GM11168 (cell line): ENCODE measurements at regions not wholly inside any gene's neighbourhood (a gene's known extent, or its start where the extent isn't known, plus 50 kb on each side); places are given as distances from the start of the nearest gene placed in this dataset.
"Not testable (repeated sequence)": the region's sequence is repeated elsewhere in the genome, so short reads cannot be mapped to it uniquely, and the experiment has no call there.

ENCODE experiments used
- in situ Hi-C: fragments of 300-500 bp; cut with MboI; formaldehyde crosslinking; loops from one replicate; pipeline ENCODE4 v1.12.0; 2022; ENCODE audit warnings: low sequenced_read_pairs; ENCODE audit not compliant: unreplicated experiment

- in situ Hi-C loops, result no loop called here
These were observed 349.4 kb downstream of the GATA3 start for GRCh38 chr10:8403711-8404371.

- in situ Hi-C loops, result no loop called here
These were observed 350.2 kb downstream of the GATA3 start for GRCh38 chr10:8404721-8405120.

GRCh38 chr10:8405596-8405995 lies 351.1 kb downstream of the GATA3 start:
- in situ Hi-C loops, result no loop called here

GRCh38 chr10:8407501-8408021 lies 353.1 kb downstream of the GATA3 start:
- in situ Hi-C loops, result no loop called here

DNA sequence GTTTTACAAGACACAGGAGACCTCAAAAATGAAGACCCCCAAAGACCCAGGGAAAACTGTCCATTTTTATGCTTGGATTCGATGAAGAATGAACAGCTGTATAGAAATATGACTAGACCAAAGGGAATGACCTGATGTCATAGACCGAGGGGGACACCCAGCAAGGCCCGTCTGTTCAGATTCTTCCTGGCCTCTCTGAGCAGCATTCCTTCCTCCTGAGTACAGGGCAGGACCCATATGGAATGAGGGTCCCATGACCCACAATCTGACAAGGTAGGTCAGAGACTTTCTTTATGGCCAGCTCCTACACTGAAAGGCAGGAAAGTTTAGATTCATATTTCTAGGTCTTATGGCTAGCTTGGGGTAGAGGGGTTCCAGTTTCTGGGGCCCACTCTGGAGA lies 356.0 kb downstream of the GATA3 start:
- in situ Hi-C loops, result no loop called here

- in situ Hi-C loops, result no loop called here
These were observed 358.1 kb downstream of the GATA3 start for GRCh38 chr10:8412541-8412940.

DNA sequence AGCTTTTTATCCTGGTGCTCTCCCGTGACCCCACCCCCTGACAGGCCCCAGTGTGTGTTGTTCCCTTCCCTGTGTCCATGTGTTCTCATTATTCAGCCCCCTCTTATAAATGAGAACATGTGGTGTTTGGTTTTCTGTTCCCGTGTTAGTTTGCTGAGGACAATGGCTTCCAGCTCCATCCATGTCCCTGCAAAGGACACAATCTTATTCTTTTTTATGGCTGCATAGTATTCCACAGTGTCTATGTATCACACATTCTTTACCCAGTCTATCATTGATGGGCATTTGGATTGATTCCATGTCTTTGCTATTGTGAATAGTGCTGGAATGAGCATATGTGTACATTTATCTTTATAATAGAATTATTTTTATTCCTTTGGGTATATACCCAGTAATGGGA lies 360.5 kb downstream of the GATA3 start:
- in situ Hi-C loops, result not testable (repeated sequence)

DNA sequence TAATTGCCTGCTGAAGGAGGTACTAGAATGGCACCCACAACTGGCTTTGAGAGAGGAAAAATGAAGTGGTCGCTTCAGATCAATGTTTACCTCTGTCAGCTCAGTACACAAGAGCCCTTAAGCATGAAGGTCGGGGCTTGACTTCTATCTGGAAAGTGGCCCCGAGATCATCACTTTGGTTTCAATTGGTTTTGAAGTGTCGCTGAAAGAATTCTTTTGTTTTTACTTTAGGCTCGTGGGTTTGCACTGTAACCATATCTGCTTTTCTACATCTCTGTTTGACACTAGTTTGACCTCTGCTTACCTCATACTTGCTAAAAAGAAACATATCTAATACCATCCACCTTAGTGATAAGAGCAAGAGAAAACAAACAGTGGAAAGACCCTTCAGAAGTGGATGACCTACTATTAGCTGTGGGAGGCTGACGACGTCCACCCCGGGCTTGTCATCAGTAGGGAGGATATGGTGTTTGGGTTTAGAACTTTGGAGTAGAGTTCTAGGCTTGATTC lies 361.8 kb downstream of the GATA3 start:
- in situ Hi-C loops, result no loop called here

GRCh38 chr10:8416760-8417159 lies 362.3 kb downstream of the GATA3 start:
- in situ Hi-C loops, result no loop called here

DNA sequence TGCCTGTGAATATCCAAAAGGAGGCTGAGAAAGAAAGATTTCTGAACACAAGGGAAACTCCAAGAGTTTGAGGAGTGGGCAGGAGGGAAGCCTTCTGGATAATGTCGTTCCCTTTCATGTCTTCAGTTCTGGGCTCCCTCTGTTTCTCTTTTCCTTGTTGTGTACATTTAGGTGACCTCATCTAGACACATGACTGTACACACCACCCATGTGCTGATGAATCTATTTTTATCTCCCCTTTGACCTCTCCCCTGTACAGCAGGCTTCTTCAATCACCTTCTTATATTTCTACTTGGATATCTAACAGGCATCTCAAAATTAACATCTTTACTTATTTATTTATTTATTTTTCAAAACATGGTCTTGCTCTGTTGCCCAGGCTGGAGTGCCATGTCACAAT lies 363.1 kb downstream of the GATA3 start:
- in situ Hi-C loops, result no loop called here

DNA sequence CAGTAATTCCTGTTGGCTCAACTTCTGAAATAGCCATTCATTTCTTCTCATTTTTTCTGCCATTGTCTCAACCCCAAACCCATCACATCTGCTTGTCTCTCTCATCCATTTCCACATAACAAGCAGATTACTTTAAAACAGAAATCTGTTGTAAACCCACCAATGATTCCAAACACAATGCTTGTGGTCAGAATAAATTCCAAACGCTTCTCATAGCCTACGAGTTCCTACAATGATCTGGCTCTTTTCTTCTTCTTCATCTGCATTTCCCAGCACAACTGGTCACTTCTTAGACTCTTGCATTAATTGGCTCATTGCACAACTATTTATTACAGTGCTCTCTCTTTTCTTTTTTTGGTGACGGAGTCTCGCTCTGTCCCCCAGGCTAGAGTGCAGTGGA lies 364.1 kb downstream of the GATA3 start:
- in situ Hi-C loops, result no loop called here

- in situ Hi-C loops, result no loop called here
These were observed 365.7 kb downstream of the GATA3 start for GRCh38 chr10:8420182-8420581.

GRCh38 chr10:8424555-8425211 lies 370.2 kb downstream of the GATA3 start:
- in situ Hi-C loops, result no loop called here

DNA sequence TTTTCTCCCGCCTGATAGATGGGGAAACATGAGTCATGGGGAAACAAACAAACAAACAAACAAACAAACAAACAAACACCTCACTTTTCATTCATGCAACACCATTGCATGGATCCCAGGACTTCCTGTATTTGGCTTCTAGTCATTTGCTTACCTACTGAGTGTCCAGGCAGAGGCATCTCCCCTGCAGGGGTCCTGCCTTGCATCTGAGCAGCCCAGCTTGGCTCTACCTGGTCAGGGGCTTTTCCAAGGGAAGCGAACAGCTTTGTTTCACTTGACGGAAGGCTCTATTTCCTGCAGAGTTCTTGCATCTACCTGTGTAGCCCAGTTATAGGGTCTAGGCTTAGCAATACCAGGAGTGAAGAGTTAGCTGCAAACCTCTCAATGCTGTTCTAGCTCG lies 374.2 kb downstream of the GATA3 start:
- in situ Hi-C loops, result no loop called here

DNA sequence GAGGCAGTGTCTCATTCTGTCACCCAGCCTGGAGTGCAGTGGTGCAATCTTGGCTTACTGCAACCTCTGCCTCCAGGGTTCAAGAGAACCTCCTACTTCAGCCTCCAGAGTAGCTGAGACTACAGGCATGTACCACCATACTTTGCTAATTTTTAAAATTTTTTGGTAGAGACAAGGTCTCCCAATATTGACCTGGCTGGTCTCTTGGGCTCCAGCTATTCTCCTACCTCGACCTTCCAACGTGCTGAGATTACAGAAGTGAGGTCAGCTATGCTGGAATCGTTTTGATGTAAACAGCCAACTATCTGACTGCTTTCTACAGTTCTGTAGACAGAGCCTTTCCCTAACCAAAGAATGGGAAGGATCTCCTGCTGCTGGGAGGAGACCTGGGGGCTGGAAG lies 375.8 kb downstream of the GATA3 start:
- in situ Hi-C loops, result no loop called here

DNA sequence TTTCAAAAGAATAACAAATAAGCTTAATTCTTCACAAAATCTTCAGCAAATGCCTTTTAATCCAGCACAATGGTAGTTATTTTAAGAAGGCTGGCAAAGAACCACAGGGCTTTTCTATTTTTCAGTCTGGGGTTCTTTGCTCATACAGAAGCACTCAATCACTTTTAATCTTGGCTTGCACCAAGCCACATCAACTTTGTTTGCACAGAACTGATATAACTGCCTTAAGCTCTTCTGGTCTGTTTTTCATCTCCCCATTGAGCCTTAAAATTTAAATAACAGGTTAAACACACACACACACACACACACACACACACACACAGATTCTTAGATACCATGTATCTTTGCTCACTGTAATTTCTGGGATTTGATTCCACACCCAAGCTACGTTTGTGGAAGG lies 377.0 kb downstream of the GATA3 start:
- in situ Hi-C loops, result no loop called here

DNA sequence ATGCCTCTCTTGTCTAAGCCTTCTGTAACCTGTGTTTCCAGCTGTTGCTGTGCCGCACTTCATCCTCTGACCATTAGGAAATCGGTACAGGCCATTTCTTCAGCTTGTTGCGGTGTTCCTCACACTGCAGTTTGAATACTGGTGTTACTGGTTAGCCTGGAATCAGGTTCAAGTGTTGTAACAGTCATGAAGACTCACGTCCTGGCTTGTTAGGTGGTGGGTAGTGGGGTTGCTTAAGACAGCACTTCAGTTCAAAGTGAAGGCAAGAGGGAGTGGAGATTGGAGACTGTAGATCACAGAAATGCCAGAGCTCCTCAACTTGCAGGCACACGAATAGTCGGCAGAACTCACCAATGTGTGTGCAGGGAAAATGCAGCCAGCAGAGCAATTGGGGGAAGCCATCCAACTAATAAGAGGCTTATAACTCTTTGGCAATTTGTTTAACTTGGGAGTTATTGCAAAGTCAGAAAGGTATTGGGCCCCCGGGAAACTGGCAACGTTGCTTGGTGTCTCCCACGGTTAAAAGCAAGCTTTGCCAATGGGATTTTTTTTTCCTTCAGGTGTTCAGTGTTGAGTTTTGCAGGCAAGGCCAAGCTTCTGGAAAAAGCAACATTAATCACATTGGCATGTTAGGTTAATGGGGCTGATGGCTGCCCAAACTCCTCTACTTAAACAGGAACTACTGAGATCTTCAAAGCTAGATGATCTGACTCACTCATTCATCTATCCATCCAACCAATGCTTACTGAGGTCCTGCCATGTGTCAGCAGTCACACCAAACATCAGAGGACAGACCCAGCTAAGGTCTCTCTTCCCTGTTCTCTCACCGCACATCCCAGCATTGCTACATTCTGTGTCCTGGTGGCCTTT lies 380.9 kb downstream of the GATA3 start:
- in situ Hi-C loops, result no loop called here

DNA sequence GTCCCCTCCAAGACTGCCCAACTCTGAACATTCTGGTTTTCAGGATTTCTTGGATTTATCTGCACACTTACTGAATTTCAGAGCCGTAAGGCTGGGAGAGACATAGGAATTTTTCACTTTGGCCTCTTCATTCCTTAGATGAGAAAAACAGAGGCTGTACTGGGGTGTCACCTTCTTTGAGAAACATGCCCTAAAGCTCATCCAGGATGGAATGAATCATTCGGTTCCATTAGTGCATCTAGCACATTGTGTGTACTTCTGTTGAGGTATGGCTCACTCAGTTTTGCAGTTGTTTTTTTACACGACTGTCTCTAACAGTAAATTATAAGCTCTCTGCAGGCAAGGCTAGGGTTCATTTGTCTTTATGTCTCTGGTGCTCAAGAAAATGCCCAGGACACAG lies 383.4 kb downstream of the GATA3 start:
- in situ Hi-C loops, result no loop called here

DNA sequence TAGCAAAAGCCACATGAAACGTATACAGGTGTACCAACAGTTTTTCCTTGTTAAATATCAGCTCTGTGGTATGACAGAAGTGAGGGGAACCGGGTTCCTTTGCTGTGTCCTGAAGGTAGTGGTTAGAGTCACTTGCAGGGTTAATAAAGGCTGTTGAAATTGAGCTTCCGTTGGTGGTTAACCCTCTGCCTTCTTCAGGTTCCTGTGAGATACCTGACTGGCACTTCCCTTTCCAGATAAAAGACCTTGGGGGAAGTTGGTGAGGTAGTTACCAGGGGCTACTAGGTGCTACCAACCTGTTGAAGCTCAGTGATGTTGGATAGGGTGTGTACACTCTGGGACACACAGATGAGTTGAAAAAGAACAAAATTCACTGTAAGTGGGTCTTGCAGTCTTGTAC lies 384.1 kb downstream of the GATA3 start:
- in situ Hi-C loops, result no loop called here

DNA sequence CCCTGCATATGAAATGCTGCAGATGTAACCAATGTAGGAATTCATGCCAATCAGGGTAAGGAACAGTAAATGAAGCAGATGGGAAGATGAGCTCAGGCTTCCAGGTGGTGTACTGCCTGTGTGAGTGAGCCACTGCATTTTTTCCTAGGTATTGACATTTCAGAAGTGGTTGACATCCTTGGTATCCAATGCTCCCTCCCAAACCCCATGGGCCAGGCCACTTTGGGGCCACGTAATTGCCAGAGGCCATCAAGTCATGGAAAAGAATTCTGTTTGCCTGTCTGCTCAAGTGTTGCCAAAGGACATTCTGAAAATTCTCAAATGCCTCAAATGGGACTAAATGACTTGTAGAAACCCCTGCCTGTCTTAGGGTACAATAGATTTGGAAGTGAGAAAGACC lies 384.6 kb downstream of the GATA3 start:
- in situ Hi-C loops, result no loop called here

- in situ Hi-C loops, result no loop called here
These were observed 390.1 kb downstream of the GATA3 start for GRCh38 chr10:8444630-8445029.
